ENCODE measurements at regions not wholly inside any gene's neighbourhood (a gene's known extent, or its start where the extent isn't known, plus 50 kb on each side); places are given as distances from the start of the nearest gene placed in this dataset.

GRCh38 chr1:209106861-209107260 is 476.7 kb upstream of the CAMK1G start:
- no peak overlapping the region for H3K4me3 Mint-ChIP-seq (ENCODE audit: unreplicated experiment)
- H3K27me3 Mint-ChIP-seq (ENCODE audit: unreplicated experiment), result peaks cover 1% of the 10 kb centered on the region
- H3K36me3 Mint-ChIP-seq (ENCODE audit: unreplicated experiment), result no peaks in the 10 kb centered on the region
- peaks cover 57% of the 10 kb centered on the region for H3K4me1 Mint-ChIP-seq (ENCODE audit: low read depth, unreplicated experiment)
- peak overlapping the region; percentile 91 for H3K27ac Mint-ChIP-seq (ENCODE audit: unreplicated experiment)
- peaks cover 8% of the 10 kb centered on the region for H3K9me3 Mint-ChIP-seq (ENCODE audit: unreplicated experiment)
- DNase-seq, result no peak
- no peak for TF ChIP-seq CTCF (IDR thresholded peaks at IDR 0.05; ENCODE audit: partially characterized antibody, unreplicated experiment)

- H3K27me3 Mint-ChIP-seq (ENCODE audit: unreplicated experiment), result peaks cover 1% of the 10 kb centered on the region
- H3K36me3 Mint-ChIP-seq (ENCODE audit: unreplicated experiment), result no peaks in the 10 kb centered on the region
- no peak for TF ChIP-seq CTCF (IDR thresholded peaks at IDR 0.05; ENCODE audit: partially characterized antibody, unreplicated experiment)
- peaks cover 51% of the 10 kb centered on the region for H3K4me1 Mint-ChIP-seq (ENCODE audit: low read depth, unreplicated experiment)
- no peak for DNase-seq
- no peak overlapping the region for H3K4me3 Mint-ChIP-seq (ENCODE audit: unreplicated experiment)
- peaks cover 8% of the 10 kb centered on the region for H3K9me3 Mint-ChIP-seq (ENCODE audit: unreplicated experiment)
- peak overlapping the region; percentile 6 for H3K27ac Mint-ChIP-seq (ENCODE audit: unreplicated experiment)
Measured at GRCh38 chr1:209107535-209107934, 476.0 kb upstream of the CAMK1G start.

- H3K27me3 Mint-ChIP-seq (ENCODE audit: unreplicated experiment), result peaks cover 1% of the 10 kb centered on the region
- H3K4me3 Mint-ChIP-seq (ENCODE audit: unreplicated experiment), result no peak overlapping the region
- H3K36me3 Mint-ChIP-seq (ENCODE audit: unreplicated experiment), result no peaks in the 10 kb centered on the region
- peaks cover 5% of the 10 kb centered on the region for H3K9me3 Mint-ChIP-seq (ENCODE audit: unreplicated experiment)
- TF ChIP-seq CTCF (IDR thresholded peaks at IDR 0.05; ENCODE audit: partially characterized antibody, unreplicated experiment), result no peak
- H3K4me1 Mint-ChIP-seq (ENCODE audit: low read depth, unreplicated experiment), result peaks cover 46% of the 10 kb centered on the region
- DNase-seq, result no peak
- no peak overlapping the region for H3K27ac Mint-ChIP-seq (ENCODE audit: unreplicated experiment)
Measured at GRCh38 chr1:209109001-209109785, 474.3 kb upstream of the CAMK1G start.

GRCh38 chr1:209113521-209113920 is 470.0 kb upstream of the CAMK1G start:
- peaks cover 1% of the 10 kb centered on the region for H3K27me3 Mint-ChIP-seq (ENCODE audit: unreplicated experiment)
- H3K36me3 Mint-ChIP-seq (ENCODE audit: unreplicated experiment), result no peaks in the 10 kb centered on the region
- DNase-seq, result no peak

More at GRCh38 chr1:209113521-209113920, 470.0 kb upstream of the CAMK1G start:
- peaks cover 26% of the 10 kb centered on the region for H3K4me1 Mint-ChIP-seq (ENCODE audit: low read depth, unreplicated experiment)
- no peak overlapping the region for H3K4me3 Mint-ChIP-seq (ENCODE audit: unreplicated experiment)
- peaks cover 1% of the 10 kb centered on the region for H3K9me3 Mint-ChIP-seq (ENCODE audit: unreplicated experiment)
- peak overlapping the region; percentile 18 for H3K27ac Mint-ChIP-seq (ENCODE audit: unreplicated experiment)
- no peak for TF ChIP-seq CTCF (IDR thresholded peaks at IDR 0.05; ENCODE audit: partially characterized antibody, unreplicated experiment)
